CD14-positive monocyte (primary cell): ENCODE measurements at regions not wholly inside any gene's neighbourhood (a gene's known extent, or its start where the extent isn't known, plus 50 kb on each side); places are given as distances from the start of the nearest gene placed in this dataset.

Experiments
- DNase-seq, 3 donors: peaks; one replicate each; pipeline ENCODE4 v3.0.0-alpha.2; 2011 to 2022
- H2AFZ ChIP-seq: 2 replicates; pipeline ENCODE4 v1.6.0; 2012; ENCODE audit warnings: mild to moderate bottlenecking, low read depth, low read length, inconsistent platforms; ENCODE audit not compliant: insufficient read depth, poor library complexity, severe bottlenecking
- H3K27ac ChIP-seq, 2 donors: 1 replicate in 1 of 2; 2 replicates in 1 of 2; pipeline ENCODE4 v1.5.1; 2012 to 2013; ENCODE audit warnings: low read length in 2 of 2, control low read depth in 1 of 2, inconsistent platforms in 1 of 2, low read depth in 1 of 2, mild to moderate bottlenecking in 1 of 2
- H3K27me3 ChIP-seq, 2 donors: one replicate each; pipeline versions ENCODE4 v1.6.0 to v1.6.1; 2011 to 2013; ENCODE audit warnings: low read length in 2 of 2; ENCODE audit not compliant: control insufficient read depth in 2 of 2, insufficient read depth in 2 of 2
- H3K36me3 ChIP-seq, 2 donors: replicated peaks in 1 of 2; 1 replicate in 1 of 2; 2 replicates in 1 of 2; pipeline versions ENCODE4 v1.5.1 to v1.6.1; 2012 to 2013; ENCODE audit warnings: low read length in 2 of 2, control low read depth in 1 of 2, inconsistent platforms in 1 of 2, mild to moderate bottlenecking in 1 of 2; ENCODE audit not compliant: insufficient read depth in 2 of 2, control insufficient read depth in 1 of 2
- H3K4me1 ChIP-seq, 2 donors: 1 replicate in 1 of 2; 2 replicates in 1 of 2; pipeline versions ENCODE4 v1.5.1 to v1.6.1; 2012 to 2013; ENCODE audit warnings: low read length in 2 of 2, control low read depth in 1 of 2, inconsistent platforms in 1 of 2, mild to moderate bottlenecking in 1 of 2, moderate library complexity in 1 of 2; ENCODE audit not compliant: insufficient read depth in 2 of 2, control insufficient read depth in 1 of 2
- H3K4me2 ChIP-seq: replicated peaks from 2 replicates; pipeline ENCODE3; 2012; ENCODE audit warnings: low read length, moderate library complexity, mild to moderate bottlenecking; ENCODE audit not compliant: poor library complexity, severe bottlenecking; ENCODE audit errors: extremely low read depth
- H3K4me3 ChIP-seq, 3 experiments: fragments of 200-600 bp in 1 of 3; sonication (generic) in 1 of 3; replicated peaks in 1 of 3; 1 replicate in 2 of 3; 2 replicates in 1 of 3; pipeline ENCODE4 v1.5.1; 2011 to 2013; ENCODE audit warnings: low read length in 3 of 3, mild to moderate bottlenecking in 3 of 3, control low read depth in 2 of 3, low read depth in 2 of 3, inconsistent platforms in 1 of 3, moderate library complexity in 1 of 3
- H3K79me2 ChIP-seq: 2 replicates; pipeline ENCODE4 v1.6.0; 2012; ENCODE audit warnings: mild to moderate bottlenecking, control low read depth, inconsistent platforms, low read length, moderate library complexity; ENCODE audit not compliant: insufficient read depth
- H3K9ac ChIP-seq: 2 replicates; pipeline ENCODE4 v1.6.0; 2017; ENCODE audit warnings: low read length, mild to moderate bottlenecking; ENCODE audit not compliant: insufficient read depth, poor library complexity, severe bottlenecking
- H3K9me3 ChIP-seq, 2 donors: replicated peaks in 1 of 2; 1 replicate in 1 of 2; 2 replicates in 1 of 2; pipeline versions ENCODE4 v1.5.1 to v1.6.1; 2012 to 2013; ENCODE audit warnings: low read length in 2 of 2, control low read depth in 1 of 2; ENCODE audit not compliant: control insufficient read depth in 1 of 2, insufficient read depth in 1 of 2
- H4K20me1 ChIP-seq: 2 replicates; pipeline ENCODE4 v1.6.0; 2012; ENCODE audit warnings: mild to moderate bottlenecking, low read length, control low read depth, moderate library complexity; ENCODE audit not compliant: insufficient read depth
- H3K27ac Mint-ChIP-seq, 7 donors: one replicate each; pipeline ENCODE4 v1.8.0; 2020; ENCODE audit warnings: mild to moderate bottlenecking in 7 of 7, mixed read lengths in 7 of 7, moderate library complexity in 6 of 7, inconsistent platforms in 2 of 7
- H3K27me3 Mint-ChIP-seq, 3 donors: one replicate each; pipeline ENCODE4 v1.8.0; 2021 to 2022; ENCODE audit warnings: low read depth in 3 of 3, mild to moderate bottlenecking in 3 of 3, mixed read lengths in 3 of 3, moderate library complexity in 3 of 3, inconsistent platforms in 1 of 3
- H3K36me3 Mint-ChIP-seq, 2 donors: one replicate each; pipeline ENCODE4 v1.8.0; 2020; ENCODE audit warnings: mixed read lengths in 2 of 2, inconsistent platforms in 1 of 2, mild to moderate bottlenecking in 1 of 2
- H3K4me1 Mint-ChIP-seq: one replicate; pipeline ENCODE4 v1.8.0; 2020; ENCODE audit warnings: mild to moderate bottlenecking, mixed read lengths
- H3K4me3 Mint-ChIP-seq, 2 donors: one replicate each; pipeline ENCODE4 v1.8.0; 2020; ENCODE audit warnings: mild to moderate bottlenecking in 2 of 2, mixed read lengths in 2 of 2, moderate library complexity in 1 of 2
- H3K9me3 Mint-ChIP-seq, 7 donors: one replicate each; pipeline ENCODE4 v1.8.0; 2020 to 2022; ENCODE audit warnings: mixed read lengths in 7 of 7, mild to moderate bottlenecking in 6 of 7, moderate library complexity in 6 of 7, inconsistent platforms in 2 of 7
- WGBS: methylation state at CpG from one replicate; pipeline ENCODE4 v1.1.5; 2013; ENCODE audit warnings: missing lambda C conversion rate; ENCODE audit not compliant: insufficient coverage; 5-methylcytosine and 5-hydroxymethylcytosine counted together
- intact Hi-C, 2 donors: fragments of 100-400 bp; cut with micrococcal nuclease; formaldehyde crosslinking; loops; one replicate each; pipeline versions ENCODE4 v1.15.0 to v1.15.1; 2023
- TF ChIP-seq, protein P1 (sequence below): fragments of 200-600 bp; IDR thresholded peaks from one replicate; pipeline ENCODE4 v1.8.0; 2022; ENCODE audit warnings: antibody characterized with exemption, mild to moderate bottlenecking

DNA sequence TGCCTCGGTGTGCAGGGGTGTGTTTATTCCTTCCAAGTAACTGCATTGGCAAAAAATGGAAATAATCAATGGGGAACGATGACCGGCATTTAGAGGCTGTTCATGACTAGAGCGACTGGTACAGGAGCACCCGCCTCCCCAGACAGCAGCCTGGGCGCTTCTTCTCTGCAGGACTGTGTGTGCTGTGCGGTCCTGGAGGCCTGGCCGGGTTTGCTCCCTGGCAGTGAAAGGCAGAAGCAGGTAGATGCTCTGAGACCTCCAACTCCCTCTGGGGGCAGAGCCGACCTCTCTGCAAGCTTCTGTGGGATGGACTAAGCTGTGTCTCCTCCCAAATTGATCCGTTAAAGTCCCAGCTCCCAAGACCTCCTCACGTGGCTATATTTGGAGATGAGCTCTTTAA is 59.2 kb upstream of the ACTRT2 start:
- H3K4me3 Mint-ChIP-seq = no peak overlapping the region
- DNase-seq = no peak
- no peaks in the 10 kb centered on the region for H3K79me2 ChIP-seq
- H3K27ac Mint-ChIP-seq = no peak overlapping the region
- WGBS = 95% methylated on average over 7 of the region's 11 CpGs
- no peak overlapping the region for H3K9ac ChIP-seq
- no peaks in the 10 kb centered on the region for H3K36me3 Mint-ChIP-seq
- TF ChIP-seq, protein P1, sequence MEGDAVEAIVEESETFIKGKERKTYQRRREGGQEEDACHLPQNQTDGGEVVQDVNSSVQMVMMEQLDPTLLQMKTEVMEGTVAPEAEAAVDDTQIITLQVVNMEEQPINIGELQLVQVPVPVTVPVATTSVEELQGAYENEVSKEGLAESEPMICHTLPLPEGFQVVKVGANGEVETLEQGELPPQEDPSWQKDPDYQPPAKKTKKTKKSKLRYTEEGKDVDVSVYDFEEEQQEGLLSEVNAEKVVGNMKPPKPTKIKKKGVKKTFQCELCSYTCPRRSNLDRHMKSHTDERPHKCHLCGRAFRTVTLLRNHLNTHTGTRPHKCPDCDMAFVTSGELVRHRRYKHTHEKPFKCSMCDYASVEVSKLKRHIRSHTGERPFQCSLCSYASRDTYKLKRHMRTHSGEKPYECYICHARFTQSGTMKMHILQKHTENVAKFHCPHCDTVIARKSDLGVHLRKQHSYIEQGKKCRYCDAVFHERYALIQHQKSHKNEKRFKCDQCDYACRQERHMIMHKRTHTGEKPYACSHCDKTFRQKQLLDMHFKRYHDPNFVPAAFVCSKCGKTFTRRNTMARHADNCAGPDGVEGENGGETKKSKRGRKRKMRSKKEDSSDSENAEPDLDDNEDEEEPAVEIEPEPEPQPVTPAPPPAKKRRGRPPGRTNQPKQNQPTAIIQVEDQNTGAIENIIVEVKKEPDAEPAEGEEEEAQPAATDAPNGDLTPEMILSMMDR = no peak
- no peaks in the 10 kb centered on the region for H4K20me1 ChIP-seq
- H3K36me3 ChIP-seq = no peaks in the 10 kb centered on the region
- H2AFZ ChIP-seq = no peak overlapping the region
- H3K27ac ChIP-seq = no peak overlapping the region
- peaks cover 2 to 5% (median 3%) of the 10 kb centered on the region in 3 donors for H3K27me3 Mint-ChIP-seq
- intact Hi-C loops = no loop called here
- no peaks in the 10 kb centered on the region for H3K27me3 ChIP-seq
- peaks cover 19 to 20% of the 10 kb centered on the region in 2 donors for H3K9me3 ChIP-seq
- H3K4me1 ChIP-seq = no peaks in the 10 kb centered on the region
- H3K4me1 Mint-ChIP-seq = no peaks in the 10 kb centered on the region
- no peak overlapping the region for H3K4me2 ChIP-seq
- H3K4me3 ChIP-seq = no peak overlapping the region
- H3K9me3 Mint-ChIP-seq = peaks cover 8 to 24% (median 19%) of the 10 kb centered on the region in 7 donors

DNA sequence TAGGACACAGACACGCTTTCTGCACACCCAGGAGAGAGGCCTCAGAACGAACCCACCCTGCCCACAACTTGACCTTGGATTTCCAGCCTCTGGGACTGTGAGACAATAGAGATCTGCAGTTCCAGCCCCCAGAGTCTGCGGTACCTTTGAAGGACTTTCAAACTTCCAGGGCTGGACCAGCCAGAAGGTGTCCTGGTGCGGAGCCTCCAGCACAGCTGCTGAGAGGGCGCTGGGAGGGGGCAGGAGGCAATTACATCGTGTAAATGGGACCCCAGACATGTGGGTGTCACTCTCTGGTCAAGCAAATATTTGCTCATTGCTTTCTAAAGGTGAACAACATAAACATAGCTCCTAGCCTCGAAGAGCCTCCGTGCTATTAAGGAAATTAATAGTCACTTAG is 58.7 kb upstream of the ACTRT2 start:
- DNase-seq = no peak
- TF ChIP-seq, protein P1 = no peak
- Histone ChIP-seq H3K4me1 (no peaks in the 10 kb centered on the region), H3K27ac (no peak overlapping the region), H3K9me3 (peaks cover 17 to 19% of the 10 kb centered on the region in 2 donors), H3K9ac (no peak overlapping the region), H2AFZ (no peak overlapping the region), H3K4me2 (no peak overlapping the region), H3K4me3 (no peak overlapping the region), H4K20me1 (no peaks in the 10 kb centered on the region), H3K79me2 (no peaks in the 10 kb centered on the region), H3K27me3 (peaks cover 0 to 3% of the 10 kb centered on the region in 2 donors), H3K36me3 (no peaks in the 10 kb centered on the region)
- intact Hi-C loops = no loop called here
- WGBS = 82% methylated on average over 6 of the region's 8 CpGs
- Mint-ChIP-seq H3K4me1 (no peaks in the 10 kb centered on the region), H3K36me3 (no peaks in the 10 kb centered on the region), H3K9me3 (peaks cover 8 to 24% (median 19%) of the 10 kb centered on the region in 7 donors), H3K27me3 (peaks cover 2 to 6% (median 3%) of the 10 kb centered on the region in 3 donors), H3K27ac (no peak overlapping the region), H3K4me3 (no peak overlapping the region)
